ENCODE measurements at regions not wholly inside any gene's neighbourhood (a gene's known extent, or its start where the extent isn't known, plus 50 kb on each side); places are given as distances from the start of the nearest gene placed in this dataset.

GRCh38 chr6:5846335-5846734 lies 160.4 kb downstream of the NRN1 start:
- H3K9me3 ChIP-seq (ENCODE audit: control insufficient read depth, low read length) = peaks cover 10% of the 10 kb centered on the region
- WGBS, 2 experiments (ENCODE audit: insufficient coverage in 1 of 2, insufficient read length in 1 of 2) = 87 to 91% methylated on average over 5 to 7 of the region's 7 CpGs
- TF ChIP-seq CTCF (conservative IDR thresholded peaks at IDR 0.05) = no peak
- H3K9ac ChIP-seq (ENCODE audit: extremely low read depth, low read length, poor library complexity, severe bottlenecking) = no peak overlapping the region
- H3K4me3 ChIP-seq (ENCODE audit: low read length) = no peak overlapping the region
- Mint-ChIP-seq H3K27me3 (ENCODE audit: insufficient read depth) (peaks cover 88% of the 10 kb centered on the region), H3K9me3 (peaks cover 8% of the 10 kb centered on the region), H3K27ac (no peak overlapping the region), H3K4me1 (peaks cover 4% of the 10 kb centered on the region), H3K36me3 (ENCODE audit: low read depth) (no peaks in the 10 kb centered on the region), H3K4me3 (no peak overlapping the region)
- H3K4me1 ChIP-seq (ENCODE audit: control insufficient read depth, insufficient read depth, low read length) = no peaks in the 10 kb centered on the region
- DNase-seq = no peak
- H3K27ac ChIP-seq (ENCODE audit: low read depth, low read length) = no peak overlapping the region
- H3K27me3 ChIP-seq (ENCODE audit: control insufficient read depth, insufficient read depth, low read length, poor library complexity, severe bottlenecking) = peaks cover 39% of the 10 kb centered on the region
- H3K36me3 ChIP-seq (ENCODE audit: control insufficient read depth, insufficient read depth, low read length) = no peaks in the 10 kb centered on the region

- H3K9me3 Mint-ChIP-seq = peaks cover 8% of the 10 kb centered on the region
- H3K36me3 Mint-ChIP-seq (ENCODE audit: low read depth) = no peaks in the 10 kb centered on the region
- DNase-seq = no peak
- no peak overlapping the region for H3K27ac ChIP-seq (ENCODE audit: low read depth, low read length)
- H3K9me3 ChIP-seq (ENCODE audit: control insufficient read depth, low read length) = peaks cover 10% of the 10 kb centered on the region
- 94 to 95% methylated on average over 4 to 5 of the region's 5 CpGs for WGBS, 2 experiments (ENCODE audit: insufficient coverage in 1 of 2, insufficient read length in 1 of 2)
- H3K4me3 ChIP-seq (ENCODE audit: low read length) = no peak overlapping the region
- no peak overlapping the region for H3K9ac ChIP-seq (ENCODE audit: extremely low read depth, low read length, poor library complexity, severe bottlenecking)
- peaks cover 90% of the 10 kb centered on the region for H3K27me3 Mint-ChIP-seq (ENCODE audit: insufficient read depth)
- H3K27me3 ChIP-seq (ENCODE audit: control insufficient read depth, insufficient read depth, low read length, poor library complexity, severe bottlenecking) = peaks cover 12% of the 10 kb centered on the region
- H3K4me1 Mint-ChIP-seq = no peaks in the 10 kb centered on the region
- no peaks in the 10 kb centered on the region for H3K36me3 ChIP-seq (ENCODE audit: control insufficient read depth, insufficient read depth, low read length)
- no peak for TF ChIP-seq CTCF (conservative IDR thresholded peaks at IDR 0.05)
- H3K4me1 ChIP-seq (ENCODE audit: control insufficient read depth, insufficient read depth, low read length) = no peaks in the 10 kb centered on the region
- H3K4me3 Mint-ChIP-seq = no peak overlapping the region
- no peak overlapping the region for H3K27ac Mint-ChIP-seq
Measured at GRCh38 chr6:5843078-5843477, 163.6 kb downstream of the NRN1 start.

GRCh38 chr6:5840734-5841390 lies 165.9 kb downstream of the NRN1 start:
- Histone ChIP-seq H3K9ac (ENCODE audit: extremely low read depth, low read length, poor library complexity, severe bottlenecking) (no peak overlapping the region), H3K27ac (ENCODE audit: low read depth, low read length) (peak overlapping the region; percentile 24), H3K36me3 (ENCODE audit: control insufficient read depth, insufficient read depth, low read length) (no peaks in the 10 kb centered on the region), H3K4me3 (ENCODE audit: low read length) (no peak overlapping the region), H3K9me3 (ENCODE audit: control insufficient read depth, low read length) (peaks cover 10% of the 10 kb centered on the region), H3K27me3 (ENCODE audit: control insufficient read depth, insufficient read depth, low read length, poor library complexity, severe bottlenecking) (no peaks in the 10 kb centered on the region), H3K4me1 (ENCODE audit: control insufficient read depth, insufficient read depth, low read length) (no peaks in the 10 kb centered on the region)
- no peak overlapping the region for H3K4me3 Mint-ChIP-seq
- H3K27me3 Mint-ChIP-seq (ENCODE audit: insufficient read depth) = peaks cover 79% of the 10 kb centered on the region
- H3K27ac Mint-ChIP-seq = no peak overlapping the region
- no peaks in the 10 kb centered on the region for H3K4me1 Mint-ChIP-seq
- DNase-seq = no peak
- TF ChIP-seq CTCF (conservative IDR thresholded peaks at IDR 0.05) = no peak
- 88 to 94% methylated on average over 3 to 8 of the region's 8 CpGs for WGBS, 2 experiments (ENCODE audit: insufficient coverage in 1 of 2, insufficient read length in 1 of 2)
- no peaks in the 10 kb centered on the region for H3K36me3 Mint-ChIP-seq (ENCODE audit: low read depth)
- H3K9me3 Mint-ChIP-seq = peaks cover 20% of the 10 kb centered on the region

All from endodermal cell (in vitro differentiated cells).